ENCODE measurements at regions not wholly inside any gene's neighbourhood (a gene's known extent, or its start where the extent isn't known, plus 50 kb on each side); places are given as distances from the start of the nearest gene placed in this dataset.
A peak's percentile ranks its signal among the peaks of the same experiment; 100 is the strongest.

DNA sequence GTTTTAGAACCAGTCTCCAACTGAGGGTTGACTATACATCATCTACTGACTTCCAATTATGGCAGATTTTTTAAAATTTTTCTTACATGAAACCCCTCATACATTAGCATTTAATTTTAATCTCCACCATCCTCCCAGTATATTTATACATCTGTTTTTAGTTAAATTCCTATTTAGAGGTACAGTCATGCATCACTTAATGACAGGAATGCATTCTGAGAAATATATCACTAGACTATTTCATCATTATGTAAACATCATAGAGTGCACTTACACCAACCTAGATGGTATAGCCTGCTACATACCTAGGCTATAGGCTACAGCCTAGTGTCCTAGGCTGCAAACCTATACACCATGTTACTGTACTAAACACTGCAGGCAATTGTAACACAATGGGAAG is 316.7 kb upstream of the MARCKS start:
- no peak for DNase-seq

- DNase-seq = no peak
Measured at GRCh38 chr6:113551168-113551567, 306.0 kb upstream of the MARCKS start.

DNA sequence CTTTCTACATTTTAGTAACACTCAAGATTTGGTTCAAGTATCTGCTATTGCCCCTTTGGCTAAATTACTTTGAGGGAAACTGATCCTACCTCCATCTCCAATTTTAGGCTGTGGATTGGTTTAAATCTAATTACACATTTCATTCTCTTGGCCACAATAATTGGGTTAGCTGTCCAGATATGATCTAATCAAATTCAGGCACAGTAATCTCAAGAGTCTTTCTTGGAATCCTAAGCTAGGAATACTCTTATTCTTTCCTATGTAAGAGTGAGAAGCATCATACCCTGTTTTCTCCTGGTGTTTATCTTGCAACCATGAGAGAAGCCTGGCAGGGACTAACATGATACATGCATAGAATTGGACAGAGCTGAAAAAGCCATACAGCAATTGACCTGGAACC is 300.4 kb upstream of the MARCKS start:
- no peak for DNase-seq

GRCh38 chr6:113558431-113558830 is 298.7 kb upstream of the MARCKS start:
- DNase-seq = no peak

GRCh38 chr6:113558966-113559365 is 298.2 kb upstream of the MARCKS start:
- DNase-seq = no peak

DNA sequence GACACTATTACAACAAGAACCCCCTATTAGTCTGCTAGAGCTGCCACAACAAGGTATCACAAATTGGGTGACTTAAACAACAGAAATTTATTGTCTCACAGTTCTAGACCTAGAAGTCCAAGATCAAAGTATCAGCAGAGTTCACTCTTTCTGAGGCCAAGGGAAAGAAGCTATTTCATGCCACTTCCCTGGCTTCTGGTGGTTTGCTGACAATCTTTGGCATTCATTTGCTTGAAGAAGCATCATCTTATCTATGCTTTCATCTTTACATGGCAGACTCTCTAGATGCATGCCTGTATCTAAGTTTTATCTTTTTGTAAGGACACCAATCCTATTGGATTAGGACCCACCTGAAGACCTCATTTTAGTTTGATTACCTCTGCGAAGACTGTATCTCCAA is 296.8 kb upstream of the MARCKS start:
- DNase-seq = no peak

GRCh38 chr6:113560908-113561307 is 296.2 kb upstream of the MARCKS start:
- DNase-seq = no peak

- DNase-seq = no peak
Measured at GRCh38 chr6:113562248-113562647, 294.9 kb upstream of the MARCKS start.

- DNase-seq = peak; percentile 86
Measured at GRCh38 chr6:113564371-113565171, 292.6 kb upstream of the MARCKS start.

GRCh38 chr6:113565306-113565705 is 291.8 kb upstream of the MARCKS start:
- no peak for DNase-seq

- no peak for DNase-seq
Measured at GRCh38 chr6:113570161-113570560, 287.0 kb upstream of the MARCKS start.

- no peak for DNase-seq
Measured at GRCh38 chr6:113570641-113571040, 286.5 kb upstream of the MARCKS start.

GRCh38 chr6:113574147-113574546 is 283.0 kb upstream of the MARCKS start:
- DNase-seq = no peak

DNA sequence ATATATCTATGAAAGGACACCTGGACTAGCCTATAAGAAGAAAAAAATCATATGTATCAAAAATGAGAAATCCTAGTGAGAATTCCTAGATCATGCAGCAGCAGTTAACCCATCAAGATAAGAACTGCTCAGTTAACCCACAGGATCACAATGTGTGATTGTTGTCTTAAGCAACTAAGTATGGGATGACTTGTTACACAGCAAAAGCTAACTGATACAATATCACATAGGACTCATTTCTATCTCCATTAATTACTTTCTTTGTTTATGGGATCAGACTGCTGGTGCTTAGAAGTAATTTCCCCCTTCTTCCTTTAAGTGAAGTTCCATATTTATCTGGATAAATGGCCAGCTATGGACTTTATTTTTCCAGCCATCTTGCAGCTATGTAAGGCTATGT is 280.8 kb upstream of the MARCKS start:
- DNase-seq = no peak

GRCh38 chr6:113578691-113579090 is 278.5 kb upstream of the MARCKS start:
- DNase-seq = no peak

DNA sequence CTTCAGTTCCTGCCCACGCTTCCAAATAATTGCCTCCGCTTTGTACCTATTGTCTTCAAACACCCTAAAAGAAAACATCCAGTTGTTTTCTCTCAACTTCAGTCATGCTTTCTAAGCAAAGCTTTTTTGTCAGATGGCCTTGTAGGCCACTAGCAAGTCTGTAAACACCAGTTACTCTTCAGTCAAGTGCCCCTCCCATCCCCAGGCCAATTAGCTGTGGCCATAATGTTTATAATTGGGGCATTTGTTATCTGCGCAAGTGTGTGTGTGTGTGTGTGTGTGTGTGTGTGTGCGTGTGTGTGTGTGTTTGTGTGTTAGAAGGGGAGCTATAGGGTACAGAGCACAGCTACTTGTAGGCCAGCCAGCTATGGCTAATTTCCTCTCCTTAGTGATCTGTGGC is 272.4 kb upstream of the MARCKS start:
- DNase-seq = no peak

DNA sequence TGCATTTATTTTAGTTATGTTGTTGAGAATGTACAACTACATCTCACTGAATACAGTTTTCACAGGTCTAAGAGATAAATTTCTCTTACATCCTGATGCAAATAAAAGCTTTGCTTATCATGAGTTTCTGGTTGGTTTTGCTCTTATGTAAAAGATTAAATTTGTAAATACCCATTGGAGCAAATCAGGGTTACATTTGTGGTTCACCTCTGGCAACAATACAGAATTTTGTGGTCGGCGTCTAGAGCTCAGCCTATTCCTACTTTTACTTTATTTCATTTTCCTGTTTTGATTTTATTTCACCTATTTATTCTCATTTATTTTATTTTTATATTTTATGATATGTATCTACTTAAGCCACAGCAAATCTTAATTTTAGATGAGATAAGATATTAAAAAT is 271.9 kb upstream of the MARCKS start:
- no peak for DNase-seq

DNA sequence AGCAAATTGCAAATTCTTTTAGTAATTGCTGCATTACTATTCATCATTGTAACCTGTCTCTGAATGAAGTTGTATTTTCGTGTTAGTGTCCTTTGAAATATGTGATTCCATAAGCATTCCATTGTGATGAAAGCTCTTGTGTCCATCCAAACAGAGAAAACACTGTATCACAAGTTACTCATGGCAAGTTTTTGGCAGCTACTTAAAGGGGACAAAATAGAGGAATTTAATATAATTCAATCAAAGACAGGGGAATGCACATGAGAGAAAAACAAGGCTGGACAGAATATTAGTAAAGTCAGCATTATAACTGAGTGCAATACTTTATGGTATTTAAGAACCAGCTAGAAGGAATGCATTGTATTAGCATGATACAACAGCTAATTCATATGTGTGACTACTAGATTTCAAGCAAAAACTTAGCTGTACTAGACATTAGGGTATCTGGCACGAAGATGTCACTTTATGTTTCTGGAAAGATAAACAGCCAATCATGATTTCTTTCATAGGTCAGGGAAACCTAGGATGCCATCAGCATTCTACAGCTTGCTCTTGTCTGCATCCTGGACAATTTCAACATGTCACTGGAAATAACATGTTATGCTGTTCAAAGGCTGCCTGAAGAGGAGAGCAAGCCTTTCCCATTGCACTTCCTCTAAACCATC is 270.6 kb upstream of the MARCKS start:
- DNase-seq = no peak

- DNase-seq = no peak
Measured at GRCh38 chr6:113587078-113587699, 270.0 kb upstream of the MARCKS start.

- DNase-seq = no peak
Measured at GRCh38 chr6:113588646-113589045, 268.5 kb upstream of the MARCKS start.

DNA sequence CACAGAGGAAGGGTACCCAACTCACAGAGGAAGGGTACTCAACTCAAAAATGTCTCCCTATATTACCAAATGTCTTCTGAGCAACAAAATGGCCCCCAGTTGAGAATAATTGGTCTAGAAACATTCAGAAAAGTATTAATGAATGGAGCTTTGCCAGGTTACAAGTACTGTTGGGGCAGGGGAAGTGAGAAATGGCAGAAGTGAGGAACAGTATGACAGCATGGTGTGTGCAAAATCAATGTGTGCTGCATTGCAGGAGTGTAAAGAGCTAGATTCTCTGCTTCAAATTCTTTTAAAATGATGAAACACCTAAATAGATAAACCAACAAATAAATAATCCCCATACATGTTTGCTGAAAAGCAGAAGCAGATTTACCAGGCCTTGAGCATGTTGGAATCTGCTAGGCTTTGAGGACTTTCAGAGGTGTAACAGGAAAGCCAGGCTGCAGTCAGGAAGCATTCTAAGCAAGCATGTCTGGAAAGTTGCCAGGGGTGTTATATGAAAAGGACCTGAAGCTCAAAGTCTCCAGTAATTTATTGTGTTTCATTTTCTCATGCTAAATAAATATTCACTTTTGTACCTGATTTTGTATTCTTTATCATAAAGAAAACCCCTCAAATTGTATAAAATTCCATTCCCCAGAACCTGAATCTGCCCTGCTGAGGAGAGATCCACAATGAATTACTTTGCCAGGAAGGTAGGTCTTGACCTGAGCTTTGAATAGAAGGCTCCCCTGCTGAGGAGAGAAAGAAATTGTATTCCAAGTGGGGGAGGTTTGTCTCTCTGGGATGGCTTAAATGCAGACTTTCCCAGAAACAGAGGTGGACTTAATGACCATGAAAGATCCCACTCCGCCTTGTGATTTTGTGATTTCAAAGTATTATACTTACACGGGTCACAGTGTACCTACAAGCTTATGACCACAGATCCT is 265.0 kb upstream of the MARCKS start:
- no peak for DNase-seq

- DNase-seq = no peak
Measured at GRCh38 chr6:113594726-113595125, 262.4 kb upstream of the MARCKS start.

GRCh38 chr6:113595911-113596376 is 261.2 kb upstream of the MARCKS start:
- peak; percentile 77 for DNase-seq
